ENCODE measurements at regions not wholly inside any gene's neighbourhood (a gene's known extent, or its start where the extent isn't known, plus 50 kb on each side); places are given as distances from the start of the nearest gene placed in this dataset.

DNA sequence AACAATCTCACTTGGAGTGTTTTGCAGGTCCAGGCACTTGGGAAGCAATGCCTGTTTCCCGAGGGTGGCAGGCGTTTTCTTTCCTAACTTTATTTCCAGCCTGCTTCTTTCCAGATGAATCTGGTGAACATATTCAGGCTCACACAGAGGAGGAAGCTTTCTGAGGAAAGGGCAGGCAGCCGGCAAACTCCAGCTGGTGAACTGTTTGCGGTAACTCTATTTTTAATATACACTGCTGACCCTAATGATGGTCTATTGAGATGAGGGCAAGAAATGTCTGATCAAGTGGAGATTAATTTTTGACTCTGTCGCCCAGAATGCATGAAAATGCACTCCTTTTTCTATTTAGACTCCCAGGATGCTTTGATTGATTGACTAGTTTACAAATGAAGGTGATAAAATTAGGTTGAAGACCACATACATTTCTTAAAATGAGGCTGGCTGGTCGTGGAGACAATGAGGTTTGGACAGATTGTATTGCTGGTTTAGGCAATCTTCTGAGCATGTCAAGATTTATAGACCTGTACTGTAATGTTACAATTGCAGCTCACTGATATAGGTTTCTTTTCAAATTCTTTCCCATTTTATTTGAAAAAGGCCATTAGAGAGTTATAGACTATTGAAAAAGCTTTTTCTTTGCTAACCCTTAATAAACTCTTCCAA lies 153.8 kb downstream of the ATG4C start:
- DNase-seq (ENCODE audit: low read depth), result no peak
- no peak overlapping the region for H3K4me3 ChIP-seq (ENCODE audit: low read length)
- no peak for TF ChIP-seq CTCF (conservative IDR thresholded peaks at IDR 0.05; ENCODE audit: low read depth, low read length)

GRCh38 chr1:62941780-62942179 lies 157.8 kb downstream of the ATG4C start:
- no peak overlapping the region for H3K4me3 ChIP-seq (ENCODE audit: low read length)
- DNase-seq (ENCODE audit: low read depth), result no peak
- no peak for TF ChIP-seq CTCF (conservative IDR thresholded peaks at IDR 0.05; ENCODE audit: low read depth, low read length)

- H3K4me3 ChIP-seq (ENCODE audit: low read length), result no peak overlapping the region
- no peak for DNase-seq (ENCODE audit: low read depth)
- no peak for TF ChIP-seq CTCF (conservative IDR thresholded peaks at IDR 0.05; ENCODE audit: low read depth, low read length)
Observed at GRCh38 chr1:62946511-62946910, 162.6 kb downstream of the ATG4C start.

DNA sequence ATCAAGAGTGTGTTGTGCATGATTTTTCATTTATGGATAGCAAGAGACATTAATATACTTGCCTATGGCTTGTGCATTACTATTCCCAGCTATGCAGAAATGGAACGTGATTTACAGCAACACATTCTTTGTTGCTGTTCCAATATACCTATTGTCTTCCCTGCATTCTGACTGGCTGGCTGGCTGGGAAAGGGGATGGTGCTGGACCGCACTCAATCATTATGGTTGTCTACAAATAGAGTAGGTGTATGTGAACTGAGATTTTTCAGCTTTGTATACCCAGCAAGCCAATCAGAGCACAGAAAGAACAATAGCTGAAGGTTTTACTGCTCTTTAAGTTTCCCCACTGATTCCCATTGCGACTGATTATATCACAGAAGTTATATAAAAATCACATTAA lies 167.5 kb downstream of the ATG4C start:
- TF ChIP-seq CTCF (conservative IDR thresholded peaks at IDR 0.05; ENCODE audit: low read depth, low read length), result no peak
- DNase-seq (ENCODE audit: low read depth), result no peak
- no peak overlapping the region for H3K4me3 ChIP-seq (ENCODE audit: low read length)

DNA sequence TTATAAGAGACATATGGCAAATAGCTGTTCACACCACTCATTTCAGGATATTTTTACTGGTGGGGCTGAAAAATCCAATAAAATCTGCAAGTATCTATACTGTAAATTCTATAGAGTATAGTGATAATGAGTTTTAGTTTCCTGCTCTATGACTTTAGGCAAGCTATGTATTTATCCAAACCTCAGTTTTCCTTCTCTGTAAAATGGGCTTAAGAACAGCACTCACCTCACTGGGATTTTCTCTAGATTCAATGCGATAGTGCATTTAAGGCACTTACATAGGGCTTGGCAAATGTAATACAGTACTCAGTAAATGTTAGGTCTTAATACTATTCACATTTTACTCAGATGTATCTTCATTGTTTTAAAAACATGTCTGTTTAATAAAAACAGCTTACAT lies 168.7 kb downstream of the ATG4C start:
- DNase-seq (ENCODE audit: low read depth), result no peak
- no peak overlapping the region for H3K4me3 ChIP-seq (ENCODE audit: low read length)
- no peak for TF ChIP-seq CTCF (conservative IDR thresholded peaks at IDR 0.05; ENCODE audit: low read depth, low read length)

DNA sequence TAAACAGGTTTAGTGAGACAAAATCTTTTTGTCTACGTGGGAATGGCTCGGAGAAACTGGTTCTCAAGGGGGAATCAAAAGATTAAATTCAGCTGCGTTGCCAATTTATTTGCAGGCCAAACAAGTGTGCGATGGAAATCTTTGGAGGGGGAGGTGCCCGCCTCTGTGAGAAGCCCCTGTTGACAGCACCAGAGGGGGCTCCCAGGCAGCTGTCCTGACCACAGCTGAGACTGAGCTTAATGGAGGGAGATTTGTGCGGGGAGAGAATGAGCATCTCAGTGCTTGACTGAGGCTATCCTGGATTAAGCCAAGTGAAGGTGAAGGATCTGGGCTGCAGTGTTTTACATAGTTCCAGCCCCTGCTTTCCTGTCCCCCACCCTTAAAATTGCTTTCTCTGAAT lies 169.7 kb downstream of the ATG4C start:
- H3K4me3 ChIP-seq (ENCODE audit: low read length), result no peak overlapping the region
- DNase-seq (ENCODE audit: low read depth), result no peak
- TF ChIP-seq CTCF (conservative IDR thresholded peaks at IDR 0.05; ENCODE audit: low read depth, low read length), result no peak

- TF ChIP-seq CTCF (conservative IDR thresholded peaks at IDR 0.05; ENCODE audit: low read depth, low read length), result no peak
- no peak overlapping the region for H3K4me3 ChIP-seq (ENCODE audit: low read length)
- no peak for DNase-seq (ENCODE audit: low read depth)
Observed at GRCh38 chr1:62954758-62955157, 170.8 kb downstream of the ATG4C start.
